Parathyroid adenoma (tissue), 2 donors: ENCODE measurements at regions not wholly inside any gene's neighbourhood (a gene's known extent, or its start where the extent isn't known, plus 50 kb on each side); places are given as distances from the start of the nearest gene placed in this dataset.

Experiments used
- H2AFZ ChIP-seq: fragments of 300-600 bp; sonication (generic); one replicate; pipeline ENCODE4 v1.7.0; 2017; ENCODE audit warnings: antibody characterized with exemption, mild to moderate bottlenecking
- H3K27ac ChIP-seq: fragments of 300-600 bp; sonication (generic); one replicate; pipeline ENCODE4 v1.7.0; 2017
- H3K27me3 ChIP-seq: fragments of 300-600 bp; sonication (generic); one replicate; pipeline ENCODE4 v1.7.0; 2017; ENCODE audit warnings: low read length; ENCODE audit not compliant: control insufficient read depth, insufficient read depth
- H3K36me3 ChIP-seq: fragments of 300-600 bp; sonication (generic); one replicate; pipeline ENCODE4 v1.7.0; 2017; ENCODE audit warnings: low read length; ENCODE audit not compliant: control insufficient read depth, insufficient read depth
- H3K4me1 ChIP-seq: fragments of 300-600 bp; sonication (generic); one replicate; pipeline ENCODE4 v1.7.0; 2017; ENCODE audit warnings: control low read depth
- H3K4me2 ChIP-seq: fragments of 300-600 bp; sonication (generic); one replicate; pipeline ENCODE4 v1.7.0; 2017; ENCODE audit warnings: low read length
- H3K4me3 ChIP-seq: fragments of 300-600 bp; sonication (generic); one replicate; pipeline ENCODE4 v1.7.0; 2017; ENCODE audit warnings: low read depth, low read length
- H3K79me2 ChIP-seq: fragments of 300-600 bp; sonication (generic); one replicate; pipeline ENCODE4 v1.7.0; 2017; ENCODE audit warnings: control low read depth
- H3K9ac ChIP-seq: fragments of 300-600 bp; sonication (generic); one replicate; pipeline ENCODE4 v1.7.0; 2017; ENCODE audit warnings: mild to moderate bottlenecking
- H3K9me3 ChIP-seq: fragments of 300-600 bp; sonication (generic); one replicate; pipeline ENCODE4 v1.7.0; 2017; ENCODE audit warnings: low read length; ENCODE audit not compliant: control insufficient read depth
- TF ChIP-seq, protein P1 (sequence below): fragments of 300-600 bp; sonication (generic); IDR thresholded peaks from one replicate; pipeline ENCODE4 v1.7.0; 2017; ENCODE audit warnings: antibody characterized with exemption, mild to moderate bottlenecking
- donor health status: primary hyperparathyroidism.

DNA sequence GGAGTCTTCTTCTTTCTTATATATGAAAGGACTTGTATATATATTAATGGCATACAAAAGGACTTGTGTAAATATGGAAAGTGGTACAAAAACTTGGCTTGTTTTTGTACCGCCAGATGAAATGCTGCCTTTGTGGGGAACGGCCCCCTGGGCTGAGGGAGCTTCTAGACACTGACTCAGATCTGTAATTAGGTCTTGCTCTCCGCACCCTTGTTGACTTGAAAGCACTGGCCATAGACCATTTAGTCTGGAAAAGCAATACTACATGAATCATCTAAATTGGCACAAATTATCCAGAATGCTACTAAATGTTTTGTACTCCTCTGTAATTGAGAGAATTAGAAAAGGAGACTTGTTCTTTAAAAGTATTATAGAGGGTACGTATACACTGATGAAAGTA is 399.9 kb upstream of the RGS6 start:
- Histone ChIP-seq H3K27ac (no peak overlapping the region), H3K9ac (no peak overlapping the region)
- TF ChIP-seq, protein P1, sequence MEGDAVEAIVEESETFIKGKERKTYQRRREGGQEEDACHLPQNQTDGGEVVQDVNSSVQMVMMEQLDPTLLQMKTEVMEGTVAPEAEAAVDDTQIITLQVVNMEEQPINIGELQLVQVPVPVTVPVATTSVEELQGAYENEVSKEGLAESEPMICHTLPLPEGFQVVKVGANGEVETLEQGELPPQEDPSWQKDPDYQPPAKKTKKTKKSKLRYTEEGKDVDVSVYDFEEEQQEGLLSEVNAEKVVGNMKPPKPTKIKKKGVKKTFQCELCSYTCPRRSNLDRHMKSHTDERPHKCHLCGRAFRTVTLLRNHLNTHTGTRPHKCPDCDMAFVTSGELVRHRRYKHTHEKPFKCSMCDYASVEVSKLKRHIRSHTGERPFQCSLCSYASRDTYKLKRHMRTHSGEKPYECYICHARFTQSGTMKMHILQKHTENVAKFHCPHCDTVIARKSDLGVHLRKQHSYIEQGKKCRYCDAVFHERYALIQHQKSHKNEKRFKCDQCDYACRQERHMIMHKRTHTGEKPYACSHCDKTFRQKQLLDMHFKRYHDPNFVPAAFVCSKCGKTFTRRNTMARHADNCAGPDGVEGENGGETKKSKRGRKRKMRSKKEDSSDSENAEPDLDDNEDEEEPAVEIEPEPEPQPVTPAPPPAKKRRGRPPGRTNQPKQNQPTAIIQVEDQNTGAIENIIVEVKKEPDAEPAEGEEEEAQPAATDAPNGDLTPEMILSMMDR: no peak

DNA sequence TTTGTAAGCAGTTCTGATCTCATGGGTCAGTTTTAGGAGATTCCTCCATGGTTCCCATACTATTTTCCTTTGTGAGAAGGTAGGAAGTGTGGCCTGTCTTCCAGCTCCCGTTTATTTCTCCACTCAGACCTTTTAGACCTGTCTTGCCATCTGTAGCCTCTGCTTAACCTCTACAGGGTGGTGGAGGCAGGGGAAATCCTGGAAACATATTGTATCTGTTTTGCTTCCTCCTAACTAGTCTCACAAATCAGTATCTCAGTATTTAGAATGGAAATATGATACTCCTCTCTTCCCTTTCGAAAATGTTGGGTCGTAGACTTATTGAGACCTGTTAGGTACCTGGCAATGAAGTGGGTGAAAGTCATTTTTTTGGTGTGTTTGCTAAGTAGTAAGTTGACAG is 399.4 kb upstream of the RGS6 start:
- TF ChIP-seq, protein P1: no peak
- no peak overlapping the region for H3K4me3 ChIP-seq
- H3K9ac ChIP-seq: no peak overlapping the region
- H3K79me2 ChIP-seq: no peaks in the 10 kb centered on the region
- no peaks in the 10 kb centered on the region for H3K9me3 ChIP-seq
- no peak overlapping the region for H2AFZ ChIP-seq
- H3K4me2 ChIP-seq: no peak overlapping the region
- H3K4me1 ChIP-seq: no peaks in the 10 kb centered on the region
- H3K27me3 ChIP-seq: no peaks in the 10 kb centered on the region
- no peaks in the 10 kb centered on the region for H3K36me3 ChIP-seq
- H3K27ac ChIP-seq: no peak overlapping the region

More for the DNA sequence above, 399.9 kb upstream of the RGS6 start:
- Histone ChIP-seq H2AFZ (no peak overlapping the region), H3K9me3 (no peaks in the 10 kb centered on the region), H3K36me3 (no peaks in the 10 kb centered on the region), H3K79me2 (no peaks in the 10 kb centered on the region), H3K4me1 (no peaks in the 10 kb centered on the region), H3K4me3 (no peak overlapping the region), H3K4me2 (no peak overlapping the region), H3K27me3 (no peaks in the 10 kb centered on the region)

DNA sequence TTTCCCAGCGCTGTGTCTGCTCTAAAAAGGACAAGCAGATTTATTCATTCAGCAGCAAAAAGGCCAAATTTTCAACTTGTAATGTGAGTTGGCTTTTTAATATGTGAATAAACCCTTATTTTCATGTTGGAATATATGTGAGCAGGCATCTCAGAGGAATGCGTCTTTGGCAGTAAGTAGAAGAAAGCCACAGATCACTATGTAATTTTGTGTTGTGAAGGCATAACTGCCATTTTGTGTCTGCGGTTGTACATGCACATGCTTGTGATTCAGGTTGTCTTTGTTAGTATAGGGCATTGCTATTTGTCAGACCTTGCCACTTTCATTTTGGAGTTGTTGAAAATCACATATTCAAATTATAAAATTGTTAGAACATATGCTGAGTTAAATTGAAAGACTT is 398.8 kb upstream of the RGS6 start:
- no peaks in the 10 kb centered on the region for H3K4me1 ChIP-seq
- H3K27ac ChIP-seq: no peak overlapping the region
- TF ChIP-seq, protein P1: no peak
- no peak overlapping the region for H3K4me3 ChIP-seq
- no peaks in the 10 kb centered on the region for H3K9me3 ChIP-seq
- H2AFZ ChIP-seq: no peak overlapping the region
- H3K4me2 ChIP-seq: no peak overlapping the region
- no peaks in the 10 kb centered on the region for H3K27me3 ChIP-seq
- H3K36me3 ChIP-seq: no peaks in the 10 kb centered on the region
- no peaks in the 10 kb centered on the region for H3K79me2 ChIP-seq
- no peak overlapping the region for H3K9ac ChIP-seq

DNA sequence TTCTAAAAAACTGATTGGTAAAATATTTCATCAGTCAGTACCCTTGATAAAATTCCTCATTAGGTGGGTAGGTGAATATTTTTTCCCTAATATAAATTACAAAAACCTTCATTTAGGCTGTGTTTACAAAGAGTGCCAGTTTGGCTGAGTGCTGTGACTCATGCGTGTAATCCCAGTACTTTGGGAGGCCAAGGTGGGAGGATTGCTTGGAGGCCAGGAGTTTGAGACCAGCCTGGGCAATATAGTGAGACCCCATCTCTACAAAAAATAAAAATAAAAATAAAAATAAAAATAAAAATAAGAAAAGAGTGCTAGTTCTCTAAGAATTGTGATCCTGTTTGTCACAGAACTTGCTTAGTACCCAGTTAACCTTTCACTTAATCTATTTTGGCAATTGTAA is 398.4 kb upstream of the RGS6 start:
- no peaks in the 10 kb centered on the region for H3K27me3 ChIP-seq
- TF ChIP-seq, protein P1: no peak
- H3K79me2 ChIP-seq: no peaks in the 10 kb centered on the region
- H3K36me3 ChIP-seq: no peaks in the 10 kb centered on the region
- H3K4me2 ChIP-seq: no peak overlapping the region
- no peak overlapping the region for H3K27ac ChIP-seq
- no peaks in the 10 kb centered on the region for H3K9me3 ChIP-seq
- no peak overlapping the region for H2AFZ ChIP-seq
- H3K9ac ChIP-seq: no peak overlapping the region
- H3K4me1 ChIP-seq: peaks cover 1% of the 10 kb centered on the region
- H3K4me3 ChIP-seq: no peak overlapping the region

DNA sequence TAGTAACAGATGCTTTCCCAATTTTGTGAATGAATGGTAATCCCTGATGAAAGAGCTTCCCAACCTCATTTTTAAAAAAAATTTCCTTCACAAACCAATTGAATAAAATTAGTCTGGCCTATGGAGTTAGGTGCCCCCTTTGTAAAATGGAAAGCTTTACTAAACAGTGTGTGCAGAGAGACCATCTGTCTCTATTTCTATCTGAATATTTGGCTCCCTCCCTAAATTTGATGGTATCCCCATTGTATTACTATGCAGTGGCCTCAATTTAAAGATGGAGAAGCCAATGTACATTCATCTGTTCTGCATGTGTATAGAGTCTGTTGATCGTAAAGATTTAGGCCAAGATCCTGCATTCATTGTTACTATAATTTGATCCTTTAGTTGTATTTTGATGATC is 397.7 kb upstream of the RGS6 start:
- Histone ChIP-seq H3K79me2 (no peaks in the 10 kb centered on the region), H3K36me3 (no peaks in the 10 kb centered on the region), H3K4me3 (no peak overlapping the region), H3K9me3 (no peaks in the 10 kb centered on the region), H3K27ac (no peak overlapping the region), H3K9ac (no peak overlapping the region), H3K27me3 (no peaks in the 10 kb centered on the region), H3K4me1 (peaks cover 8% of the 10 kb centered on the region), H3K4me2 (no peak overlapping the region), H2AFZ (no peak overlapping the region)
- TF ChIP-seq, protein P1: no peak
